ENCODE measurements at regions not wholly inside any gene's neighbourhood (a gene's known extent, or its start where the extent isn't known, plus 50 kb on each side); places are given as distances from the start of the nearest gene placed in this dataset.

DNA sequence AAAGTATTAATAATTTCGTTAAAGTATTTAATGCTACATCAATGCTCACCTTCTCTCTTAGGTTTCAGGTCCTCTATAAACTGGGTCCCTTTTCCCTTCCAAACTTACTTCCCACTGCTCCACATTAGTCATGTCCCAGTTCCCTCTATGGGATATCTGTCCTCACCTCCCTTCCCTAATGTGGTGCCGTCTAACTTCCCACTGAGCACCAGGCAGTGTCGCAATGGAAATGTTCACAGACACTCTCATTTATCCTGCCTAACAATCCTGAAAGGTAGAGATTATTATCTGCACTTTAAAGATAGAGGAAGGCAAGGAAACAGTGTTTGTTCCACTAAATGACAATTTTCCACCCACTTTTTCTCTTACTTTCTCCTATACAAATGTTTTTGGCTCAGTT is 329.7 kb downstream of the CWC27 start:
- no peaks in the 10 kb centered on the region for H3K27me3 ChIP-seq (replicated peaks)
- no peaks in the 10 kb centered on the region for H3K9me3 ChIP-seq (replicated peaks)
- H3K4me1 ChIP-seq (replicated peaks), result peaks cover 19% of the 10 kb centered on the region
- no peak for DNase-seq (ENCODE audit: low read depth in 1 of 2, low spot score in 2 of 2)
- no peak overlapping the region for H3K4me3 ChIP-seq
- H3K36me3 ChIP-seq, result no peaks in the 10 kb centered on the region
- no peak overlapping the region for H3K27ac ChIP-seq
